ENCODE measurements at regions not wholly inside any gene's neighbourhood (a gene's known extent, or its start where the extent isn't known, plus 50 kb on each side); places are given as distances from the start of the nearest gene placed in this dataset.

DNA sequence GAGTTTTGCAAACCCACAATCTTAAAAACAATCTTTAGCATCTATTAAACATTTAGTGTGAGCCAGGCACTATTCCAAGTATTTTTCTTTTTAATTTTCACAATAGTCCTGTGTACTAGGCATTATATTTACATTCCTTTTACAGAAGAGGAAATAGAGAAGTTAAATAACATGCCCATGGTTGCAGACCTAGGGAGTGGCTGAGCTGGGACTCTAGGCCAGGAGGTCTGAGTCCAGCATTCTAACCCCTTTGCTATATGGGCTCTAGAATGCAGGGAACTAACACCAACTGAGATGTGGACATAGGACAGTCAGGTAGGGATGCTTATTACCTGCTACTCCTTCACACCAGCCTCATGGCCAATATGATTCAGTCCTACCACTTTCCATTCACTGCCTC, 243.8 kb downstream of the XPNPEP1 start:
- FAIRE-seq (no peak), DNase-seq (ENCODE audit: low read depth in 1 of 2, low spot score in 2 of 2) (no peak)
- H3K18ac ChIP-seq (ENCODE audit: extremely low read depth, low read length), result no peak overlapping the region
- no peak overlapping the region for H2AK5ac ChIP-seq (ENCODE audit: low read depth, low read length)
- TF ChIP-seq MAFK (IDR thresholded peaks at IDR 0.05; ENCODE audit: low read depth, low read length) (no peak), GABPA (IDR thresholded peaks at IDR 0.05; ENCODE audit: borderline replicate concordance, insufficient read depth, low read length) (no peak)
- no peak overlapping the region for H3K56ac ChIP-seq (replicated peaks; ENCODE audit: insufficient read length, low read depth, low read length)
- no peak overlapping the region for H4K5ac ChIP-seq (ENCODE audit: insufficient read length, low read depth, low read length)
- no peak overlapping the region for H2BK20ac ChIP-seq (ENCODE audit: low read length)
- H3K79me2 ChIP-seq (ENCODE audit: control insufficient read depth in 1 of 2, insufficient read depth in 2 of 2, low read length in 2 of 2), result no peaks in the 10 kb centered on the region
- no peak overlapping the region for H3K4me2 ChIP-seq (ENCODE audit: insufficient read depth in 1 of 2, low read depth in 2 of 2, low read length in 2 of 2)
- no peak overlapping the region for H2BK5ac ChIP-seq (ENCODE audit: low read depth, low read length)
- no peak overlapping the region for H4K8ac ChIP-seq (ENCODE audit: extremely low read depth, insufficient read depth, low read length)
- no peaks in the 10 kb centered on the region for H3K36me3 ChIP-seq (ENCODE audit: control insufficient read depth in 2 of 4, insufficient read depth in 4 of 4, low read length in 3 of 4)
- no peak overlapping the region for H4K91ac ChIP-seq (replicated peaks; ENCODE audit: insufficient read length, low read length)
- no peak overlapping the region for H3K14ac ChIP-seq (ENCODE audit: insufficient read length)
- H4K20me1 ChIP-seq (replicated peaks in 1 of 2; ENCODE audit: control insufficient read depth in 1 of 2, insufficient read depth in 2 of 2, low read length in 2 of 2), result no peaks in the 10 kb centered on the region
- H2BK12ac ChIP-seq (ENCODE audit: low read depth, low read length), result no peak overlapping the region
- H3K27me3 ChIP-seq (replicated peaks in 1 of 4; ENCODE audit: control insufficient read depth in 3 of 4, extremely low read depth in 1 of 4, insufficient read depth in 3 of 4, low read length in 3 of 4), result peaks cover 0 to 1% (median 0%) of the 10 kb centered on the region in 4 experiments; a peak in 1 of 7 replicates
- H3K4me3 ChIP-seq (ENCODE audit: extremely low read depth in 1 of 4, insufficient read depth in 2 of 4, low read depth in 3 of 4, low read length in 4 of 4), result no peak overlapping the region
- no peaks in the 10 kb centered on the region for H3K23me2 ChIP-seq (ENCODE audit: low read depth, low read length)
- no peak overlapping the region for H3K4ac ChIP-seq (replicated peaks; ENCODE audit: insufficient read length, low read depth, low read length)
- no peak overlapping the region for H3K9ac ChIP-seq (replicated peaks in 1 of 4; ENCODE audit: extremely low read depth in 1 of 4, low read depth in 3 of 4, low read length in 3 of 4)
- no peaks in the 10 kb centered on the region for H3K4me1 ChIP-seq (replicated peaks in 1 of 4; ENCODE audit: control insufficient read depth in 3 of 4, insufficient read depth in 4 of 4, low read length in 3 of 4)
- CTCF ChIA-PET (ENCODE audit: partially characterized antibody), result interaction anchor here (1.2 to 1.5 kb wide), 2 partner anchors 15 to 78 kb away, joined by 3 read pairs; no protein-coding TSS in a partner anchor
- H3K9me3 ChIP-seq (ENCODE audit: insufficient read depth in 2 of 2, low read depth in 1 of 2, low read length in 1 of 2), result no peaks in the 10 kb centered on the region
- H3K23ac ChIP-seq (ENCODE audit: insufficient read length), result no peak overlapping the region
- H2BK120ac ChIP-seq (replicated peaks; ENCODE audit: low read depth, low read length), result no peak overlapping the region
- no peak overlapping the region for H2AFZ ChIP-seq (ENCODE audit: low read length)
- POLR2A ChIA-PET (ENCODE audit: partially characterized antibody), result interaction anchor here (0.5 kb wide), 1 partner anchor 303 kb away, joined by 3 read pairs; no protein-coding TSS in a partner anchor
- H3K27ac ChIP-seq (ENCODE audit: low read depth, low read length), result no peak overlapping the region
- no peaks in the 10 kb centered on the region for H3K79me1 ChIP-seq (ENCODE audit: low read depth, low read length)
- no peak overlapping the region for H2BK15ac ChIP-seq (ENCODE audit: low read length)
